Left colon (tissue), 2 donors: ENCODE measurements at regions not wholly inside any gene's neighbourhood (a gene's known extent, or its start where the extent isn't known, plus 50 kb on each side); places are given as distances from the start of the nearest gene placed in this dataset.

Experiments
- ATAC-seq: fragments of 200-7000 bp; cut with Tn5 transposase; one replicate; pipeline ENCODE4 v1.9.1; 2020; ENCODE audit warnings: mild to moderate bottlenecking, moderate library complexity
- DNase-seq, 2 donors: peaks; one replicate each; pipeline ENCODE4 v3.0.0-alpha.2; 2020
- intact Hi-C, 2 donors: fragments of 100-400 bp; cut with DNase I in 1 of 2; cut with micrococcal nuclease in 1 of 2; formaldehyde crosslinking; loops; one replicate each; pipeline versions ENCODE4 v1.11.2 to v1.14.0; 2022; cut with DNase I, micrococcal nuclease
- donor health status: DM: no; HTN: no; CAD: no.
- donor health status: DM: yes; HTN: yes; CAD: no.

- no peak for DNase-seq
- intact Hi-C loops: no loop called here
- no peak for ATAC-seq
These were observed 450.4 kb upstream of the JARID2 start for GRCh38 chr6:14795451-14795850.

GRCh38 chr6:14796974-14797762 lies 448.7 kb upstream of the JARID2 start:
- no peak for DNase-seq
- ATAC-seq: no peak

GRCh38 chr6:14797875-14798593 lies 447.8 kb upstream of the JARID2 start:
- ATAC-seq: no peak
- intact Hi-C loops: no loop called here
- DNase-seq: no peak

More at GRCh38 chr6:14796974-14797762, 448.7 kb upstream of the JARID2 start:
- intact Hi-C loops: no loop called here

- DNase-seq: no peak
- no peak for ATAC-seq
- intact Hi-C loops: no loop called here
These were observed 447.3 kb upstream of the JARID2 start for GRCh38 chr6:14798594-14798982.

- no peak for DNase-seq
- no peak for ATAC-seq
- intact Hi-C loops: no loop called here
These were observed 446.8 kb upstream of the JARID2 start for GRCh38 chr6:14798996-14799588.

GRCh38 chr6:14799928-14800327 lies 445.9 kb upstream of the JARID2 start:
- intact Hi-C loops: no loop called here
- DNase-seq (peak; percentile 55 to 80), ATAC-seq (peak; percentile 88)

GRCh38 chr6:14802514-14803160 lies 443.2 kb upstream of the JARID2 start:
- ATAC-seq (no peak), DNase-seq (no peak)
- intact Hi-C loops: no loop called here

GRCh38 chr6:14804001-14804784 lies 441.7 kb upstream of the JARID2 start:
- no peak for ATAC-seq
- DNase-seq: no peak
- intact Hi-C loops: no loop called here

GRCh38 chr6:14804785-14805210 lies 441.1 kb upstream of the JARID2 start:
- DNase-seq (peak; percentile 93 to 95), ATAC-seq (peak; percentile 89)
- intact Hi-C loops: no loop called here

- ATAC-seq (no peak), DNase-seq (no peak)
- intact Hi-C loops: no loop called here
These were observed 439.8 kb upstream of the JARID2 start for GRCh38 chr6:14806101-14806500.

- intact Hi-C loops: no loop called here
- ATAC-seq: no peak
- DNase-seq: no peak
These were observed 438.7 kb upstream of the JARID2 start for GRCh38 chr6:14807130-14807529.

GRCh38 chr6:14807971-14808370 lies 437.9 kb upstream of the JARID2 start:
- ATAC-seq (no peak), DNase-seq (no peak)
- intact Hi-C loops: no loop called here

GRCh38 chr6:14810021-14810420 lies 435.8 kb upstream of the JARID2 start:
- DNase-seq (no peak), ATAC-seq (no peak)
- intact Hi-C loops: no loop called here

- ATAC-seq (no peak), DNase-seq (no peak)
- intact Hi-C loops: no loop called here
These were observed 434.0 kb upstream of the JARID2 start for GRCh38 chr6:14811775-14812428.

- intact Hi-C loops: no loop called here
- ATAC-seq (no peak), DNase-seq (no peak)
These were observed 431.9 kb upstream of the JARID2 start for GRCh38 chr6:14814016-14814415.

GRCh38 chr6:14816116-14816859 lies 429.6 kb upstream of the JARID2 start:
- intact Hi-C loops: no loop called here
- DNase-seq (no peak), ATAC-seq (no peak)

- intact Hi-C loops: no loop called here
- ATAC-seq (no peak), DNase-seq (no peak)
These were observed 428.8 kb upstream of the JARID2 start for GRCh38 chr6:14817074-14817473.

- DNase-seq (peak; percentile 73 to 82), ATAC-seq (peak; percentile 86)
- intact Hi-C loops: no loop called here
These were observed 427.4 kb upstream of the JARID2 start for GRCh38 chr6:14818422-14818884.
